H1 (cell line): ENCODE measurements at regions not wholly inside any gene's neighbourhood (a gene's known extent, or its start where the extent isn't known, plus 50 kb on each side); places are given as distances from the start of the nearest gene placed in this dataset.

Experiments used
- CTCF ChIA-PET: fragments of 300-600 bp; sonication (Branson Sonifier 250); formaldehyde crosslinking; loops from one replicate; lab custom pipeline; 2021; ENCODE audit not compliant: partially characterized antibody; lab: Charles Lee
- POLR2A ChIA-PET: fragments of 300-600 bp; sonication (Branson Sonifier 250); formaldehyde crosslinking; loops from one replicate; lab custom pipeline; 2021; ENCODE audit warnings: inconsistent platforms; ENCODE audit not compliant: partially characterized antibody; lab: Charles Lee
- DNase-seq, 2 experiments: peaks; one replicate each; pipeline versions ENCODE4 v3.0.0 to v3.0.0-alpha.2; 2010 to 2022; ENCODE audit warnings: low spot score in 2 of 2, low read depth in 1 of 2, mixed read lengths in 1 of 2
- FAIRE-seq: peaks from 2 replicates; lab custom pipeline; 2011; peaks lifted over from hg19 to GRCh38; lab: Jason Lieb, UNC
- H2AFZ ChIP-seq: 2 replicates; pipeline ENCODE4 v1.8.1; 2012; ENCODE audit warnings: low read length, inconsistent platforms
- H2AK5ac ChIP-seq: 2 replicates; pipeline ENCODE4 v1.6.1; 2013; ENCODE audit warnings: low read depth, low read length
- H2BK120ac ChIP-seq: replicated peaks from 2 replicates; pipeline ENCODE3; 2013; ENCODE audit warnings: low read depth, low read length, inconsistent platforms
- H2BK12ac ChIP-seq: 2 replicates; pipeline ENCODE4 v1.6.1; 2013; ENCODE audit warnings: low read depth, low read length
- H2BK15ac ChIP-seq: 2 replicates; pipeline ENCODE4 v1.6.1; 2013; ENCODE audit warnings: low read length
- H2BK20ac ChIP-seq: 2 replicates; pipeline ENCODE4 v1.6.1; 2013; ENCODE audit warnings: low read length
- H2BK5ac ChIP-seq: 2 replicates; pipeline ENCODE4 v1.6.1; 2013; ENCODE audit warnings: low read depth, low read length
- H3K14ac ChIP-seq: 2 replicates; pipeline ENCODE4 v1.6.1; 2013; ENCODE audit warnings: inconsistent platforms; ENCODE audit not compliant: insufficient read length
- H3K18ac ChIP-seq: 2 replicates; pipeline ENCODE4 v1.6.1; 2013; ENCODE audit warnings: low read length; ENCODE audit errors: extremely low read depth
- H3K23ac ChIP-seq: 2 replicates; pipeline ENCODE4 v1.6.1; 2013; ENCODE audit warnings: inconsistent platforms; ENCODE audit not compliant: insufficient read length
- H3K23me2 ChIP-seq: 2 replicates; pipeline ENCODE4 v1.6.1; 2013; ENCODE audit warnings: low read depth, low read length
- H3K27ac ChIP-seq: 2 replicates; pipeline ENCODE4 v1.6.1; 2011; ENCODE audit warnings: low read depth, low read length, inconsistent platforms
- H3K27me3 ChIP-seq, 4 experiments: replicated peaks in 1 of 4; 1 replicate in 1 of 4; 2 replicates in 3 of 4; pipeline versions ENCODE4 v1.6.1 to v1.8.1; 2011 to 2013; ENCODE audit warnings: low read length in 3 of 4, mild to moderate bottlenecking in 3 of 4, inconsistent platforms in 2 of 4, mixed read lengths in 2 of 4, moderate library complexity in 1 of 4; ENCODE audit not compliant: control insufficient read depth in 3 of 4, insufficient read depth in 3 of 4; ENCODE audit errors: extremely low read depth in 1 of 4
- H3K36me3 ChIP-seq, 4 experiments: 2 replicates each; pipeline versions ENCODE4 v1.6.1 to v1.8.1; 2011 to 2013; ENCODE audit warnings: mild to moderate bottlenecking in 4 of 4, low read length in 3 of 4, moderate library complexity in 2 of 4, control low read depth in 1 of 4, inconsistent platforms in 1 of 4; ENCODE audit not compliant: insufficient read depth in 4 of 4, control insufficient read depth in 2 of 4
- H3K4ac ChIP-seq: replicated peaks from 2 replicates; pipeline ENCODE3; 2013; ENCODE audit warnings: low read length, low read depth, mixed read lengths, inconsistent platforms; ENCODE audit not compliant: insufficient read length
- H3K4me1 ChIP-seq, 4 experiments: replicated peaks in 1 of 4; 1 replicate in 1 of 4; 2 replicates in 3 of 4; pipeline versions ENCODE4 v1.6.1 to v1.8.1; 2011 to 2013; ENCODE audit warnings: low read length in 3 of 4, inconsistent platforms in 2 of 4, mixed read lengths in 1 of 4; ENCODE audit not compliant: insufficient read depth in 4 of 4, control insufficient read depth in 3 of 4
- H3K4me2 ChIP-seq, 2 experiments: 2 replicates each; pipeline versions ENCODE4 v1.6.1 to v1.8.1; 2011 to 2013; ENCODE audit warnings: low read depth in 2 of 2, low read length in 2 of 2, control low read depth in 1 of 2, inconsistent platforms in 1 of 2, mild to moderate bottlenecking in 1 of 2; ENCODE audit not compliant: insufficient read depth in 1 of 2
- H3K4me3 ChIP-seq, 4 experiments: fragments of 200-600, 300-600 bp in 1 of 4; sonication (generic), shearing (Covaris generic), sonication (Bioruptor Twin) in 1 of 4; 2 replicates each; pipeline versions ENCODE4 v1.5.1 to v1.8.1; 2011 to 2016; ENCODE audit warnings: low read length in 4 of 4, low read depth in 3 of 4, control low read depth in 2 of 4, inconsistent platforms in 2 of 4, mild to moderate bottlenecking in 2 of 4, mixed read lengths in 1 of 4, moderate library complexity in 1 of 4; ENCODE audit not compliant: insufficient read depth in 2 of 4; ENCODE audit errors: extremely low read depth in 1 of 4
- H3K56ac ChIP-seq: replicated peaks from 2 replicates; pipeline ENCODE3; 2013; ENCODE audit warnings: low read depth, mild to moderate bottlenecking, mixed read lengths, low read length, inconsistent platforms; ENCODE audit not compliant: insufficient read length
- H3K79me1 ChIP-seq: 2 replicates; pipeline ENCODE4 v1.6.1; 2013; ENCODE audit warnings: low read depth, low read length, control low read depth
- H3K79me2 ChIP-seq, 2 experiments: 2 replicates each; pipeline versions ENCODE4 v1.6.1 to v1.8.1; 2012 to 2013; ENCODE audit warnings: low read length in 2 of 2, mild to moderate bottlenecking in 2 of 2, inconsistent platforms in 1 of 2; ENCODE audit not compliant: insufficient read depth in 2 of 2, control insufficient read depth in 1 of 2
- H3K9ac ChIP-seq, 4 experiments: replicated peaks in 1 of 4; 1 replicate in 1 of 4; 2 replicates in 3 of 4; pipeline versions ENCODE4 v1.6.1 to v1.8.1; 2011 to 2013; ENCODE audit warnings: low read depth in 3 of 4, low read length in 3 of 4, control low read depth in 2 of 4, mild to moderate bottlenecking in 2 of 4, moderate library complexity in 2 of 4, inconsistent platforms in 1 of 4; ENCODE audit errors: extremely low read depth in 1 of 4
- H3K9me3 ChIP-seq, 2 experiments: 2 replicates each; pipeline versions ENCODE4 v1.6.1 to v1.8.1; 2012 to 2013; ENCODE audit warnings: mild to moderate bottlenecking in 2 of 2, moderate library complexity in 2 of 2, control low read depth in 1 of 2, inconsistent platforms in 1 of 2, low read depth in 1 of 2, low read length in 1 of 2, mixed read lengths in 1 of 2; ENCODE audit not compliant: insufficient read depth in 2 of 2
- H4K20me1 ChIP-seq, 2 experiments: replicated peaks in 1 of 2; 2 replicates each; pipeline versions ENCODE3 to v1.8.1; 2011 to 2013; ENCODE audit warnings: inconsistent platforms in 2 of 2, low read length in 2 of 2, mild to moderate bottlenecking in 1 of 2; ENCODE audit not compliant: insufficient read depth in 2 of 2, control insufficient read depth in 1 of 2
- H4K5ac ChIP-seq: 2 replicates; pipeline ENCODE4 v1.6.1; 2013; ENCODE audit warnings: low read length, low read depth, mixed read lengths, inconsistent platforms; ENCODE audit not compliant: insufficient read length
- H4K8ac ChIP-seq: 2 replicates; pipeline ENCODE4 v1.8.0; 2013; ENCODE audit warnings: mild to moderate bottlenecking, moderate library complexity, low read length, inconsistent platforms; ENCODE audit not compliant: insufficient read depth; ENCODE audit errors: extremely low read depth
- H4K91ac ChIP-seq: replicated peaks from 2 replicates; pipeline ENCODE3; 2013; ENCODE audit warnings: low read length, mixed read lengths, inconsistent platforms; ENCODE audit not compliant: insufficient read length
- ATF2 ChIP-seq: IDR thresholded peaks from 2 replicates; pipeline ENCODE4 v1.6.1; 2012; ENCODE audit warnings: low read length, inconsistent platforms
- BCL11A ChIP-seq, 2 experiments: IDR thresholded peaks; one replicate each; pipeline ENCODE4 v1.6.1; 2011; ENCODE audit warnings: low read depth in 2 of 2, low read length in 2 of 2, mild to moderate bottlenecking in 2 of 2
- POLR2A ChIP-seq, 2 experiments: IDR thresholded peaks; 1 replicate in 1 of 2; 2 replicates in 1 of 2; pipeline ENCODE4 v1.6.1; 2011; ENCODE audit warnings: low read depth in 2 of 2, low read length in 2 of 2, mild to moderate bottlenecking in 2 of 2; ENCODE audit errors: control extremely low read depth in 1 of 2
- SAP30 ChIP-seq: fragments of 300-600 bp; sonication (generic); IDR thresholded peaks from 2 replicates; pipeline ENCODE4 v1.7.1; 2012; ENCODE audit warnings: low read length, moderate library complexity, mild to moderate bottlenecking, inconsistent platforms; ENCODE audit not compliant: insufficient read depth, insufficient replicate concordance
- SIN3A ChIP-seq, 2 experiments: IDR thresholded peaks in 1 of 2; conservative IDR thresholded peaks in 1 of 2; 2 replicates each; pipeline ENCODE4 v1.6.1; 2011 to 2012; ENCODE audit warnings: low read length in 2 of 2, improper control_type of control experiment in 1 of 2, low read depth in 1 of 2, mild to moderate bottlenecking in 1 of 2
- WGBS, 2 experiments: shearing (Covaris generic) in 1 of 2; methylation state at CpG; one replicate each; pipeline versions ENCODE4 v1.1.6 to v1.1.7; 2013 to 2015; ENCODE audit warnings: low lambda C conversion rate in 2 of 2, mixed read lengths in 2 of 2, inconsistent platforms in 1 of 2, low coverage in 1 of 2, missing lambda C conversion rate in 1 of 2; ENCODE audit not compliant: insufficient replicate concordance in 2 of 2, insufficient coverage in 1 of 2, insufficient read length in 1 of 2; ENCODE audit errors: extremely low coverage in 1 of 2, missing lambda C conversion rate in 1 of 2; 5-methylcytosine and 5-hydroxymethylcytosine counted together

- Histone ChIP-seq H4K8ac (no peak overlapping the region), H3K56ac (no peak overlapping the region), H3K4me2 (peak overlapping the region; percentile 57 to 68), H3K79me2 (no peaks in the 10 kb centered on the region), H3K23me2 (no peaks in the 10 kb centered on the region), H4K5ac (no peak overlapping the region), H2BK15ac (no peak overlapping the region), H3K4ac (no peak overlapping the region), H3K36me3 (no peaks in the 10 kb centered on the region), H2BK12ac (0 out of 2 replicates have a peak overlapping the region, but pooled peaks have one; percentile 55), H3K4me1 (peaks cover 0 to 22% (median 6%) of the 10 kb centered on the region in 4 experiments; a peak in 3 of 7 replicates), H3K4me3 (peak overlapping the region in 1 of 4 experiments; percentile 38; a peak in 1 of 8 replicates), H2AK5ac (no peak overlapping the region), H3K18ac (peak overlapping the region; percentile 24; the same call in 1 of the 2 replicates), H2BK5ac (no peak overlapping the region; the same call in 1 of the 2 replicates), H2AFZ (no peak overlapping the region; the same call in 1 of the 2 replicates), H2BK120ac (no peak overlapping the region), H4K91ac (no peak overlapping the region), H3K9me3 (no peaks in the 10 kb centered on the region), H3K9ac (no peak overlapping the region), H3K79me1 (no peaks in the 10 kb centered on the region), H4K20me1 (no peaks in the 10 kb centered on the region), H3K23ac (no peak overlapping the region), H2BK20ac (no peak overlapping the region; the same call in 1 of the 2 replicates), H3K27me3 (no peaks in the 10 kb centered on the region), H3K27ac (no peak overlapping the region), H3K14ac (no peak overlapping the region)
- DNase-seq (no peak), FAIRE-seq (peak; percentile 83)
- POLR2A ChIA-PET = interaction anchor here (0.7 kb wide), 1 partner anchor 286 kb away, joined by 3 read pairs; no protein-coding TSS in a partner anchor
- WGBS, 2 experiments = 34% methylated on average over 2 of the region's 2 CpGs; no CpG with 5 or more reads in 1 of the 2 experiments
- CTCF ChIA-PET = no interaction called here
- no peak for TF ChIP-seq POLR2A (IDR thresholded peaks at IDR 0.05; ENCODE audit: control extremely low read depth in 1 of 2, low read depth in 2 of 2, low read length in 2 of 2)
- TF ChIP-seq SIN3A (conservative IDR thresholded peaks at IDR 0.05 in 1 of 2, IDR thresholded peaks at IDR 0.05 in 1 of 2; ENCODE audit: low read depth in 1 of 2, low read length in 2 of 2) = no peak
- no peak for TF ChIP-seq BCL11A (IDR thresholded peaks at IDR 0.05; ENCODE audit: low read depth in 2 of 2, low read length in 2 of 2)
- no peak for TF ChIP-seq ATF2
- no peak for TF ChIP-seq SAP30
Observed at GRCh38 chr3:82423268-82424030, 662.0 kb upstream of the GBE1 start.
